Keratinocyte (primary cell): ENCODE measurements at regions not wholly inside any gene's neighbourhood (a gene's known extent, or its start where the extent isn't known, plus 50 kb on each side); places are given as distances from the start of the nearest gene placed in this dataset.

ENCODE experiments used
- DNase-seq: peaks from one replicate; pipeline ENCODE4 v3.0.0-alpha.2; 2011; ENCODE audit warnings: low read depth, missing footprints, low spot score
- FAIRE-seq: peaks from 2 replicates; lab custom pipeline; 2011; peaks lifted over from hg19 to GRCh38; lab: Jason Lieb, UNC
- H2AFZ ChIP-seq: 2 replicates; pipeline ENCODE4 v1.6.0; 2012; ENCODE audit warnings: low read length, control low read depth, inconsistent platforms; ENCODE audit not compliant: control insufficient read depth
- H3K27ac ChIP-seq: 2 replicates; pipeline ENCODE4 v1.5.1; 2011; ENCODE audit warnings: low read length; ENCODE audit not compliant: control insufficient read depth, insufficient read depth
- H3K27me3 ChIP-seq: 3 replicates; pipeline ENCODE4 v1.6.0; 2011; ENCODE audit warnings: low read length; ENCODE audit not compliant: control insufficient read depth, insufficient read depth; ENCODE audit errors: extremely low read depth
- H3K36me3 ChIP-seq, 2 experiments: 2 replicates in 1 of 2; 3 replicates in 1 of 2; pipeline ENCODE4 v1.5.1; 2011; ENCODE audit warnings: low read length in 2 of 2, mild to moderate bottlenecking in 1 of 2; ENCODE audit not compliant: control insufficient read depth in 2 of 2, insufficient read depth in 2 of 2; ENCODE audit errors: extremely low read depth in 1 of 2
- H3K4me1 ChIP-seq: 3 replicates; pipeline ENCODE4 v1.5.1; 2011; ENCODE audit warnings: low read length; ENCODE audit not compliant: control insufficient read depth, insufficient read depth; ENCODE audit errors: extremely low read depth
- H3K4me2 ChIP-seq: 3 replicates; pipeline ENCODE4 v1.6.0; 2011; ENCODE audit warnings: low read depth, low read length; ENCODE audit not compliant: control insufficient read depth, insufficient read depth; ENCODE audit errors: extremely low read depth
- H3K4me3 ChIP-seq, 3 experiments: fragments of 200-600 bp in 1 of 3; sonication (generic) in 1 of 3; 2 replicates in 2 of 3; 3 replicates in 1 of 3; pipeline ENCODE4 v1.5.1; 2011 to 2016; ENCODE audit warnings: low read length in 3 of 3, mild to moderate bottlenecking in 3 of 3, control low read depth in 2 of 3, inconsistent platforms in 1 of 3, low read depth in 1 of 3, mixed read lengths in 1 of 3, mixed run types in 1 of 3, moderate library complexity in 1 of 3; ENCODE audit not compliant: control insufficient read depth in 2 of 3, insufficient read depth in 2 of 3; ENCODE audit errors: extremely low read depth in 1 of 3
- H3K79me2 ChIP-seq: 2 replicates; pipeline ENCODE4 v1.6.0; 2012; ENCODE audit warnings: low read length; ENCODE audit not compliant: control insufficient read depth, insufficient read depth
- H3K9ac ChIP-seq: 3 replicates; pipeline ENCODE4 v1.6.0; 2011; ENCODE audit warnings: low read length; ENCODE audit not compliant: control insufficient read depth, insufficient read depth; ENCODE audit errors: extremely low read depth
- H3K9me1 ChIP-seq: 3 replicates; pipeline ENCODE4 v1.6.0; 2011; ENCODE audit warnings: low read length; ENCODE audit not compliant: control insufficient read depth, insufficient read depth; ENCODE audit errors: extremely low read depth
- H3K9me3 ChIP-seq: 2 replicates; pipeline ENCODE4 v1.5.1; 2012; ENCODE audit warnings: low read depth, low read length; ENCODE audit not compliant: control insufficient read depth
- H4K20me1 ChIP-seq: 3 replicates; pipeline ENCODE4 v1.6.0; 2011; ENCODE audit warnings: low read length; ENCODE audit not compliant: control insufficient read depth, insufficient read depth; ENCODE audit errors: extremely low read depth
- CTCF ChIP-seq, 3 experiments: IDR thresholded peaks in 1 of 3; conservative IDR thresholded peaks in 1 of 3; optimal IDR thresholded peaks in 1 of 3; 2 replicates in 2 of 3; 3 replicates in 1 of 3; pipeline versions ENCODE3 to v1.5.1; 2011; ENCODE audit warnings: low read length in 3 of 3, mild to moderate bottlenecking in 3 of 3, moderate library complexity in 2 of 3, control low read depth in 1 of 3, inconsistent platforms in 1 of 3; ENCODE audit not compliant: insufficient read depth in 2 of 3; ENCODE audit errors: extremely low read depth in 1 of 3
- EZH2 ChIP-seq: IDR thresholded peaks from one replicate; pipeline ENCODE4 v1.6.1; 2012; ENCODE audit warnings: inconsistent platforms, mild to moderate bottlenecking, low read length, moderate library complexity
- dilution Hi-C: fragments of 300-500 bp; cut with MboI; formaldehyde crosslinking; loops from one replicate; pipeline ENCODE4 v1.7.0; 2020; ENCODE audit warnings: low sequenced_read_pairs; ENCODE audit not compliant: extremely low pct_ligation_motif_present

- H3K4me3 ChIP-seq, result no peak overlapping the region
- no peak overlapping the region for H3K9ac ChIP-seq
- H4K20me1 ChIP-seq, result no peaks in the 10 kb centered on the region
- dilution Hi-C loops, result no loop called here
- no peaks in the 10 kb centered on the region for H3K27me3 ChIP-seq
- no peaks in the 10 kb centered on the region for H3K79me2 ChIP-seq
- no peak for FAIRE-seq
- H3K9me1 ChIP-seq, result no peaks in the 10 kb centered on the region
- H3K36me3 ChIP-seq, result no peaks in the 10 kb centered on the region
- H2AFZ ChIP-seq, result no peak overlapping the region
- H3K27ac ChIP-seq, result no peak overlapping the region
- H3K4me1 ChIP-seq, result no peaks in the 10 kb centered on the region
- H3K4me2 ChIP-seq, result no peak overlapping the region
- no peak for DNase-seq
- TF ChIP-seq EZH2, result no peak
- no peak for TF ChIP-seq CTCF (optimal IDR thresholded peaks at IDR 0.05 in 1 of 3, IDR thresholded peaks at IDR 0.05 in 1 of 3, conservative IDR thresholded peaks at IDR 0.05 in 1 of 3; ENCODE audit: extremely low read depth in 1 of 3, insufficient read depth in 2 of 3, low read length in 3 of 3)
- no peaks in the 10 kb centered on the region for H3K9me3 ChIP-seq
Measured at GRCh38 chr4:188892837-188893236, 753.6 kb downstream of the TRIML1 start.

- Histone ChIP-seq H3K4me3 (no peak overlapping the region), H4K20me1 (no peaks in the 10 kb centered on the region), H3K36me3 (no peaks in the 10 kb centered on the region), H3K9me1 (no peaks in the 10 kb centered on the region), H2AFZ (no peak overlapping the region), H3K9me3 (no peaks in the 10 kb centered on the region), H3K27ac (no peak overlapping the region), H3K4me2 (no peak overlapping the region), H3K4me1 (no peaks in the 10 kb centered on the region), H3K27me3 (no peaks in the 10 kb centered on the region), H3K9ac (no peak overlapping the region), H3K79me2 (no peaks in the 10 kb centered on the region)
- FAIRE-seq, result no peak
- TF ChIP-seq CTCF (optimal IDR thresholded peaks at IDR 0.05 in 1 of 3, IDR thresholded peaks at IDR 0.05 in 1 of 3, conservative IDR thresholded peaks at IDR 0.05 in 1 of 3; ENCODE audit: extremely low read depth in 1 of 3, insufficient read depth in 2 of 3, low read length in 3 of 3) (no peak), EZH2 (no peak)
- DNase-seq, result no peak
- dilution Hi-C loops, result no loop called here
Measured at GRCh38 chr4:188903986-188904385, 764.7 kb downstream of the TRIML1 start.
